GM04503 (cell line): ENCODE measurements at regions not wholly inside any gene's neighbourhood (a gene's known extent, or its start where the extent isn't known, plus 50 kb on each side); places are given as distances from the start of the nearest gene placed in this dataset.
"Not testable (repeated sequence)": the region's sequence is repeated elsewhere in the genome, so short reads cannot be mapped to it uniquely, and the experiment has no call there.

Experiments
- DNase-seq: peaks from one replicate; pipeline ENCODE4 v3.0.0-alpha.2; 2012; ENCODE audit warnings: low read depth

DNA sequence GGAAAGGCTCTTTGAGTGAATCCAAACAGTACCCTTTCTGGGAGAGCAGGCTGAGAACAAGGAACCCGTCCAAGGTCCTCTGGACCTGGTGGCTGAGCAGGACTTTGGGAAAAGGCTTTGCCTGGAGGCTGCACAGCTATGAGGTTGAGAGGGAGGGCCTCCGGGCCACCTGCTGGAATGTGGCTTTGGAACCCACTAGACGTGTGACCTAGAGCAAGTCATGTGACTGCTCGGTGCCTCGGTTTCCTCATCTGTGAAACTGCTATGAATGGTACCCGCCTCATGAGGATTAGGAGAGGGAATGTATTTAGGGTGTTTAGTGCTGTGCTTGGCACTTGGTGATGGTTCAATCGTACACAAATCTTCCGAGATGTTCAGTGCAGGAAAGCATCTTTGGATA is 50.4 kb downstream of the HAPSTR1 start:
- no peak for DNase-seq

DNA sequence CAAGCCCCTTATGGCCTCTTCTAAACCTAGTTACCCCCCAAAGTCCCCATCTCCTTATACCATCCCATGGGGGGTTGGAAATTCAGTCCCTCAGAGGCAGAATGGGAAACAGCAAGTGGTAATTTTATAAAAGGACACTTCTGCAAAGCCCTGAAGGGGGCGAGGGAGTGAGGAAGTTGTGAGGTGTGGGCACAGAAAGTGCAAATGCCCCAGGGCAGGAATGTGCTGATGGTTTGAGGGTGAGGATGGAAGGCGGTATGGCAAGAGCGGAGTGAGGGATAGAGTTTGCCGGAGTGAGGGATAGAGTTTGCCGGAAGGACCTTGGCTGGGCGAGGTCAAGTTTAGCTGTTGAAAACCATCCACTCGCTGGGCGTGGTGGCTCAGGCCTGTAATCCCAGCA is 52.7 kb downstream of the HAPSTR1 start:
- no peak for DNase-seq

DNA sequence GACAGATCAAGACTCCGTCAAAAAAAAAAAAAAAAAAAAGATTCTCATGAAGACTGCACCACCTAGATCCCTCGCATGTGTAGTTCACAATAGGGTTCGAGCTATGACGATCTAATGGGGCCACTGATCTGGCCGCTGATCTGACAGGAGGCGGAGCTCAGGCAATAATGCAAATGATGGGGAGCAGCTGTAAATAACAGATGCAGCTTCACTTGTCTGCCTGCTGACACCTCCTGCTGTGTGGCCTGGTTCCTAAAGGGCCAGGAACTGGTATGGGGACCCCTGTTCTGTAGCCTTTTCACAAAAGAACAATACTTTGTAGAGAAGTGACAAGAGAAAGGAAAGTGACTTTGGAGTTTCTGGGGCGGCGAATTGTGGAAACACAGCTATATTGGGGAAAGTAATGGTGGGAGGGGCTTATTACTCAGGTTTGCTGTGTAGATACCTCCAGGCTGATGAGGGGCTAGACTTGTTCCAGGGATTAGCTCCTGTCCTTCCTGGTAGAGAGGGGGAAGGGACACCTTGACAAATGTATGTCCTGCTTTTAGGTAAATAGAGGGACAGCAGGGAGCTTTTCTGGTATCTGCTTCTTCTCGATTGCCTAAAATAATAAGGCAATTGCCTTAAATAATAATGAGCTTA is 57.1 kb downstream of the HAPSTR1 start:
- no peak for DNase-seq

DNA sequence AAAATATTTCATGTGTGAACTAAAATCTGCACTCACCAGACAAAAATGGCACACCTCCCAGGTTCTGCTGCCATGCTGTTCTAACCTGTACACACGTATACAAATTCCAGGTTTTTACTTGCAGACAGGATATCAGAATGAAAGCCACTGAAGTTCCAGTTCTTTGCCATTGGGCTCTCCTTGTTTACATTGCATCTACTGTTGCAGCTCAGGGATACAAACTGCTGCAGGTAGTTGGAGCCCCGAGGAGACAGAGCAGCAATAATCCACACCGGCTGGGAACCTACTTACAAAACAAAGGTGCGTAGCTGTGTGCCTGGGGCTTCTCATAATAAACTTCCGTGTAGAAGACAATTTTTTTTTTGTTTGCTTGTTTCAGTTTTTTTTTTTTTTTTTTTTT is 59.6 kb downstream of the HAPSTR1 start:
- no peak for DNase-seq

DNA sequence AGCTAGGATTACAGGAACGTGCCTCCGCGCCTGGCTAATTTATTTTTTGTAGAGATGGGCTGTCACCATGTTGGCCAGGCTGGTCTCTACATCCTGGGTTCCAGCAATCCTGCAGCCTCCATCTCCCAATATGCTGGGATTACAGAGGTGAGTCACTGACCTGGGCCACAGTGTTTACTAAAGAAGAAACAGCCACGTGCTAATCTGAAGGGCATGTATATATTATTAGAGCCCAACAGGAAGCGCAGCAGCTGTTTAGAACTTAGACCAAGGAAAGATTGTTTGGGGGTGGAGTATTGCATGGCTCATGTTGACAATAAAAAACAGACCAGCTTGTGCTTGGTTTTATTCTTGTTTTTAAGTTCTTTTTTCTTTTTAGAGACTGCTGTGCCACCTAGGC is 60.2 kb downstream of the HAPSTR1 start:
- DNase-seq = no peak

DNA sequence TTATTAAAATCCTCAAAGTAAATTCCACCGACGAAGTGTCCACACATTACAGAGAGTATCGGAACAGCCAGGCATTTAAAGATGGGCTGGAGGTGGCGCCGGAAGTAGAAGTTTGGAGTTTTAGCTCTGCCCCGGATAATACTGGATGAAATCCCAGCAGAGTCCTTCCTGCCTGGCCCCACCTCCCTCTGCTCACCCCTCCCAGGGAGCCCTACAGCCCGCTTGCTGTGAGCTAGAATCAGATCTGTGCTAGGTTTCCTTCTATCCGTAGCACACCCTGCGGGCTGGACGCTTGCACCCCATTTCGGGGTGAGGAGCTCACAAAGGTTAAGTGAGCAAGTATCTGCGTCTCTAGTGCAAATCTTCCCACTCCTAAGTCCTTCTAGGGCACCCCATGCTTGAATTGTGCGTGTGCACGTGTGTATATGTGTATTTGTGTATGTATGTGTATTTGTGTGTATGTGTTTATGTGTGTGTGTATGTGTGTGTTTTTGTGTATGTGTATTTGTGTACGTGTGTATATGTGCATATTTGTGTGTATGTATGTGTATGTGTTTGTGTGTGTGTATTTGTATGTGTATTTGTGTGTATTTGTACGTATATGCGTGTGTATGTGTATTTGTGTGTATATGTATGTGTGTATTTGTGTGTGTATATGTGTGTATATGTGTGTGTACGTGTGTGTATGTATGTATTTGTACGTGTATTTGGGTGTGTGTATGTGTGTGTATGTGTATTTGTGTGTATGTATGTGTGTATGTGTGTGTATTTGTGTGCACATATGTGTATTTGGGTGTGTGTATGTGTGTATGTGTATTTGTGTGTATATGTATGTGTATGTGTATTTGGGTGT is 61.4 kb downstream of the HAPSTR1 start:
- no peak for DNase-seq

DNA sequence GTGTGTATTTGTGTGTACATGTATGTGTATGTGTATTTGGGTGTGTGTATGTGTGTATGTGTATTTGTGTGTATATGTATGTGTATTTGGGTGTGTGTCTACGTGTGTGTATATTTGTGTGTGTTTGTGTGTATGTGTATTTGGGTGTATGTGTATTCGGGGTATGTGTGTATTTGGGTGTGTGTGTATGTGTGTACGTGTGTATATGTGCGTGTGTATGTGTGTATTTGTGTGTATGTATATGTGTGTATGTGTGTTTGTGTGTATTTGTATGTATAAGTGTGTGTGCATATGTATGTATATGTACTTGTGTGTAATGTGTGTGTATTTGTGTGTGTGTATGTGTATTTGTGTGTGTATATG is 62.0 kb downstream of the HAPSTR1 start:
- no peak for DNase-seq

DNA sequence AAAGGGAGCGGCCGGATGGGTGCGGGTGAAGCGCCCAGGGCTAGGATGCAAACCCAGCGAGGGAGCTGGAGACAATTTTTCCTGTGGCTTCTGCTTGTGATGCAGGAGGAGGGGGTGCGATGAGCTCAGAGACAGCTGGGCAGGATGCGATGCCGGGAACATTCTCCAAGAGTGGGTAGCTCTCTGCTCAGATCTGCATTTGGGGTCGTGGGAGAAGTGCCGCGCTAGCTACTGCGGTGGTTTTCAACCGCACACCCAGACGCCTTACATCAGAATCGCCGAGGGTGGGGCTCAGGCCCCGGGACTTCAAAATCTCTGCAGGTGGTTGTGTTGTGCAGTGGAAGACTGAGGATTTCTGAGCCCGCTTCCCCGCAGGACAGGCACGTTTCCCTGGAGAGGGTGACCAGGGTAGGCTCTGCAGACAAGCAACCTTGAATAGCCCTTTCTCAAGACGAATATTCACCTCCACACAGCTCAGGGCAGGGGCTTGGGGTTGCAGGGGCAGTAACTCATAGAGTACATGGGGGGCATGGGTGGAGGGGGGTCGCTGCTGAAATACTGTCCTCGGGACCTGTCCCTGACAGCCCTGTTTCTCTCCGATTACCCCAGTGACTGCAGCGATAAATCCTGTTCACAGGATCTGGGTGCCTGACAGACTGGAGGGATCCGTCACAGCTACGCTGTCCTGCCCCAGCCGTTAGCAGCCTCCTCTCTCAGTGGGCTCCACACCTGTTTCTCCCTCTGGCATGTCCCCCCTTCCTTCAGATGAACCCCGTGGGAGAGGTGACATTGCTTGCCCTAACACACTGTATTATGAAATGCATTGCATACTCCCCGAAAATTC is 63.3 kb downstream of the HAPSTR1 start:
- DNase-seq = no peak

DNA sequence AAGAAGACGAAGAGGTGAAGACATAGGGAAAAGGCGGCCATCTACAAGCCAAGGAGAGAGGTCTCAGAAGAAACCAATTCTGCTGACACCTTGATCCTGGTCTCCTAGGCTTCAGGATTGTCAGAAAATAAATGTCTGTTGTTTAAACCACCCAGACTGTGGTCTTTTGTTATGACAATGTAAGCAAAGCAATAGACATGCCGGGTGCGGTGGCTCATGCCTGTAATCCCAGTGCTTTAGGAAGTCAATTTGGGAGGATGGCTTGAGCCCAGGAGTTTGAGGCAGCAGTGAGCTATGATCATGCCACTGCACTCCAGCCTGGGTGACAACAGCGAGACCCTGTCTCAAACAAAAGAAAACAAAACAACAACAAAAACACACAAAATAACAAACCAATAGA is 64.4 kb downstream of the HAPSTR1 start:
- no peak for DNase-seq

DNA sequence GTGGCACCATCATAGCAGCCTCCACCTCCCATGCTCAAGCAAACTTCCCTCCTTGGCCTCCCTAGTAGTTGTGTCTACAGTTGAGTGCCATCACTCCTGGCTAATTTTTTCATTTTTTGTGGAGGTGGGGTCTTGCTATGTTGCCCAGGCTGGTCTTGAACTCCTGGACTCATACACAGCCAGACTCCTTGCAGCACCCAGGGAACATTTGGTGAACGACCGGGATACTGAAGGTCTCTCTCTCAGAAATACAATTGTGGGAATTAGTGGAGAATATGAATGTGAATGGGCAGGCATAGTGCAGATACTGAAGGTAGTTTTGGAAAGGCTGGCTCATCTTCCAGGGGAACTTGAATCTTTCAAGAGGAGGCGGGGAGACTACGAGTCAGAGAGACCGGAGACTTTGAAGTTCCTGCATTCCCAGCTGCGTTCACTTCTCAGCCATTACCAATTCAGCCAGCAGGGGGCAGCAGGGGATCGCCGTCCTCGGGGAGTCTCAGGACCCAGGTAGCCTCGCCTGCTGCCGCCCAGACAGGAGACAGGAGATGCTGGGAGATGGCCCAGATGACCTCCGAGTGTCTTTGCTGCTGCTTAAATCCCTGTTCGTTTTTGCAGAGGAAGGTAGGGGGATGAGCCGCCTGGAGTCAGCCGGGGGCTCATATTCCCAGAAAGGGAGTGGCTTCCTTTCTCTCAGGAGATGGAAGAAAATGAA is 68.6 kb downstream of the HAPSTR1 start:
- peak; percentile 7 for DNase-seq

DNA sequence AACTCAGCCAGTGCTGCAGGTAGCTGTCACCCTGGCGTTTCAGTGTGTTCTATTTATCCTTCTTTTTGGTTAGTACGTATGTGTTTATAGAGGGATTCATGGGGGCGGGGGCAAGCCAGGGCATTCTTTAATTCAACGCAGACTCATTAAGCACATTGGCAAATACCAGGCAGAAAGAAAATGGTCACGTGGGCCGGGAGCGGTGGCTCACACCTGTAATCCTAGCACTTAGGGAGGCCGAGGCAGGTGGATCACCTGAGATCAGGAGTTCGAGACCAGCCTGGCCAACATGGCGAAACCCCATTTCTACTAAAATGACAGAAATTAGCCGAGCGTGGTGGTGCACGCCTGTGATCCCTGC is 69.1 kb downstream of the HAPSTR1 start:
- no peak for DNase-seq

DNA sequence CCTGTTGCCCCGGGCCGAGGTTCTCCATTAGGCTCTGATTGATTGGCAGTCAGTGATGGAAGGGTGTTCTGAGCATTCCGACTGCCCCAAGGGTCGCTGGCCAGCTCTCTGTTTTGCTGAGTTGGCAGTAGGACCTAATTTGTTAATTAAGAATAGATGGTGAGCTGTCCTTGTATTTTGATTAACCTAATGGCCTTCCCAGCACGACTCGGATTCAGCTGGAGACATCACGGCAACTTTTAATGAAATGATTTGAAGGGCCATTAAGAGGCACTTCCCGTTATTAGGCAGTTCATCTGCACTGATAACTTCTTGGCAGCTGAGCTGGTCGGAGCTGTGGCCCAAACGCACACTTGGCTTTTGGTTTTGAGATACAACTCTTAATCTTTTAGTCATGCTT is 74.2 kb downstream of the HAPSTR1 start:
- no peak for DNase-seq

DNA sequence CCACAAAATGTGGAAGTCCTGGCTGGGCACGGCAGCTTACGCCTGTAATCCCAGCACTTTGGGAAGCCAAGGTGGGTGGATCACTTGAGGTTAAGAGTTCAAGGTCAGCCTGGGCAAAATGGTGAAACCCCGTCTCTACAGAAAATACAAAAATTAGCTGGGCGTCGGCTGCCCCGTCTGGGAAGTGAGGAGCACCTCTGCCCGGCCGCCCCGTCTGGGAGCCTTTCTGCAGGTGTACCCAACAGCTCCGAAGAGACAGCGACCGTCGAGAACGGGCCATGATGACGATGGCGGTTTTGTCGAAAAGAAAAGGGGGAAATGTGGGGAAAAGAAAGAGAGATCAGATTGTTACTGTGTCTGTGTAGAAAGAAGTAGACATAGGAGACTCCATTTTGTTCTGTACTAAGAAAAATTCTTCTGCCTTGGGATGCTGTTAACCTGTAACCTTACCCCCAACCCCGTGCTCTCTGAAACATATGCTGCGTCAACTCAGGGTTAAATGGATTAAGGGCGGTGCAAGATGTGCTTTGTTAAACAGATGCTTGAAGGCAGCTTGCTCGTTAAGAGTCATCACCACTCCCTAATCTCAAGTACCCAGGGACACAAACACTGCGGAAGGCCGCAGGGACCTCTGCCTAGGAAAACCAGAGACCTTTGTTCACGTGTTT is 75.0 kb downstream of the HAPSTR1 start:
- DNase-seq = not testable (repeated sequence)

DNA sequence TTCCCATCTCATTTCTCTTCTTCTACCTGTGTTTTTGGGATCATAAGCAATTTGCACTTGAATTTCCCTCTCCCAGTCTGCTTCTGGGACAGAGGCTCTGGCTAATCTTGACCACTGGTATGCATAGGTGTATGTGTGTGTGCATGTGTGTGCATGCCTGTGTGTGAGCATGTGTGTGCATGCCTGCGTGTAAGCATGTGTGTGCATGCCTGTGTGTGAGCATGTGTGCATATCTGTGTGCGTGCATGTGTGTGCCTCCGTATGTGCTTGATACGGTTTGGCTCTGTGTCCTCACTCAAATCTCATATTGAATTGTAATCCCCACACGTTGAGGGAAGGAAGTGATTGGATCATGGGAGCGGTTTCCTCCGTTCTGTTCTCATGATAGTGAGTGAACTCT is 77.7 kb downstream of the HAPSTR1 start:
- DNase-seq = no peak

DNA sequence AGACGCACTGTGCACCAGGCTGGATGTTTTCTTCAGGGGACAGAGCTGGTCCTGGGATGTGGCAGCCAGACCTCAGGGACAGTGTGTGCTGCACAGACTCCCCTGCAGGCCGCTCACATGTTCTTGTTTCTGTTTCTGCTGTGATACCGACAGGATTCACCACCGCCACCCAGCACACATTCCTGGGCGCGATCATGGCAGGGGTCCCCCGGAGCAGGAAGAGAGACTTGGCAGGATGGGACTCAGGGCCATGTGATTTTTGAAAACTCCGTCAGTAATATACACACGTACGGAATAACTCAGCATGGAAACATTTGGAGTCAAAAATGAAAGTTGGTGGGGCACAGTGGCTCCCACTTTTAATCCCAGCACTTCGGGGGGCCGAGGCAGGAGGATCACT is 79.0 kb downstream of the HAPSTR1 start:
- DNase-seq = no peak

DNA sequence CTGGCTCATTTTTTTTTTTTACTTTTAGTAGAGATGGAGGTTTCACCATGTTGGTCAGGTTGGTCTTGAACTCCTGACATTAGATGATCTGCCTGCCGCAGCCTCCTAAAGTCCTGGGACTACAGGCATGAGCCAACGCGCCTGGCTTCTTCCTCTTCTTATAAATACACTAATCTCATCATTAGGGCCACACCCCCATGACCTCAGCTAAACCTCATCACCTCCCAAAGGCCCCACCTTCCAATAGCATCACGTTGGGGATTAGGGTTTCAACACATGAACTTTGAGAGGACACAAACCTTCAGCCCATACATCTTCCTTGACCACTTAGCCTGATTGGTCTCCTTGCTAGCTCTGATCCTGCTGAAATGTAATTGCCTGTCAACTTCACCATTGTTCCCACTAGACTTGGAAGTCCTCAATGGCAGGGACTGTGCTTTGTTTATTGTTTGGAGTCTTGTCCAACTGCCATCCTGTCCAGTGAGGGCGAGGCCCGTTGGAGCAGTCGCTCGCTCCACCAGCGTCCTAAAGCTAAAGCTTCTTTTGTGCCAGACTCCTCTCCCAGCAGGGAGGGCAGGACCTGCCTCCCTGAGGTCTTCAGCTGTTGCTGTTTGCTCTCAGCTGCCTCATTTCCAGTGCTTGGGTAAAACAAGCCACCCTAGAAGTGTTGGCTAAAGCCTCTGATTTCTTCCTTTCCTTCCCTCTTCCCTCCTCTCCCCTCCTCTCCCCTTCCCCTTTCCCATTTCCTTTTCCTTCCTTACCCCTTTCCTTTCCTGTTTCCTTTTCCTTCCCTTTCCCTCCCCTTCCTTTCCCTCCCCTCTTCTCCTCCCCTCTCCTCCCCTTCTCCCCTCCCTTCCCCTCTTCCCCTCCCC is 85.3 kb downstream of the HAPSTR1 start:
- DNase-seq = no peak

DNA sequence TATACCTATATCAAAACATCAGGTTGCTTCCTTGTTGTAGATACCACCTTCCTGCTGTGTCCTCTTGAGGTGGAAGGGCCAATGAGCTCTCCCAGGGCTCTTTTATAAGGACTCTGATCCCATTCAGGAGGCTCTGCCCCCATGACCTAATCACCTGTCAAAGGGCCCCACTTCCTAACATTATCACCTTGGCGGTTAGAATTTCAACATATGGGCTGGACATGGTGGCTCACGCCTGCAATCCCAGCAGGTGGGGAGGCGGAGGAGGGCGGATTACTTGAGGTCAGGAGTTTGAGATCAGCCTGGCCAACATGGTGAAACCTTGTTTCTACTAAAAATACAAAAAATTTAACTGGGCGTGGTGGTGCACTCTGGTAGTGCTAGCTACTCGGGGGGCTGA is 86.4 kb downstream of the HAPSTR1 start:
- DNase-seq = no peak

DNA sequence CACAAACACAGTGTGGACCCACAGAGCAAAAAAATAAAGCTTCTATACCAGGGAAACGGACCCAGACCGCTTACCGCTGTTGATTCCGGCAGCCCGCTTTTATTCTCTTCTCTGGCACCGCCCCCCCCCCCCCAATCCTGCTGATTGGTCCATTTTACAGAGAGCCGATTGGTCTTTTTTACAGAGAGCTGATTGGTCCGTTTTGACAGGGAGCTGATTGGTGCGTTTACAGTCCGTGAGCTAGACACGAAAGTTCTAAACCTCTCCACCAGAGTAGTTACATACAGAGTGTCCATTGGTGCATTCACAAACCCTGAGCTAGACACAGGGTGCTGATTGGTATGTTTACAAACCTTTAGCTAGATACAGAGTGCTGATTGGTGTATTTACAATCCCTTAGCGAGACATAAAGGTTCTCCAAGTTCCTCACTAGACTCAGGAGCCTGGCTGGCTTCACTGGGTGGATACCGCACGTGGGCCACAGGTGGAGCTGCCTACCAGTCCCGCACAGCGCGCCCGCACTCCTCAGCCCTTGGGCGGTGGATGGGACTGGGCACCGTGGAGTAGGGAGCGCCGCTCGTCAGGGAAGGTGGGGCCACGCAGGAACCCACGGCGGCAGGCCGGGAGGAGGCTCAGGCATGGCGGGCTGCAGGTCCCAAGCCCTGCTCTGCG is 92.4 kb downstream of the HAPSTR1 start:
- no peak for DNase-seq

DNA sequence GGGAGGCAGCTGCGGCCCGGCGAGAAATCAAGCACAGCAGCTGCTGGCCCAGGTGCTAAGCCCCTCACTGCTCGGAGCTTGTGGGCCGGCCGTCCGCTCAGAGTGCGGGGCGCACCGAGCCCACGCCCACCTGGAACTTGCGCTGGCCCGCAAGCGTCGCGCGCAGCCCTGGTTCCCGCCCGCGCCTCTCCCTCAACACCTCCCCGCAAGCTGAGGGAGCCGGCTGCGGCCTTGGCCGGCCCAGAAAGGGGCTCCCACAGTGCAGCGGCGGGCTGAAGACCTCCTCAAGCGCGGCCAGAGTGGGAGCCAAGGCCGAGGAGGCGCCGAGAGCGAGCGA is 92.9 kb downstream of the HAPSTR1 start:
- no peak for DNase-seq

DNA sequence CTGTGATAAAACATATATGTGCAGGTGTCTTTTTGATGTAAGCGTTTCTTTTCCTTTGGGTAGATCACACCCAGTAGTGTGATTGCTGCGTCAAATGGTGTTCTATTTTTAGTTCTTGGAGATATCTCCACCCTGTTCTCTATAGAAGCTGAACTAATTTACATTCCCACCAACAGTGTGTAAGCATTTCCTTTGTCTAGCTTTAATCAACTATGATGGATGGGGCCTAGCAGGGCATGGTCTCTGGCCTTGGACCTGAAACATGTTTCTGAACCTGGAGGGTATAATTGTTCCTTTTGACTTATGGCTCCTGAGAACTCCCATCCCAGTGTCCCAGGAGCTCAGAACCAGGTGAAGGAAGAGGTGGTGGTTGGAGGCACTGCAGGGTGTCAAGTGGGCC is 93.9 kb downstream of the HAPSTR1 start:
- DNase-seq = no peak
